HFFc6 (cell line): ENCODE measurements at regions not wholly inside any gene's neighbourhood (a gene's known extent, or its start where the extent isn't known, plus 50 kb on each side); places are given as distances from the start of the nearest gene placed in this dataset.

Experiments used
- DNase-seq: peaks from one replicate; pipeline ENCODE4 v3.0.0-alpha.2; 2018
- H3K27ac Mint-ChIP-seq: 2 replicates; pipeline ENCODE4 v1.8.0; 2020; ENCODE audit warnings: mild to moderate bottlenecking, mixed read lengths
- H3K27me3 Mint-ChIP-seq: 2 replicates; pipeline ENCODE4 v1.8.0; 2021; ENCODE audit warnings: mild to moderate bottlenecking, moderate library complexity, mixed read lengths; ENCODE audit not compliant: insufficient read depth
- H3K36me3 Mint-ChIP-seq: 2 replicates; pipeline ENCODE4 v1.8.0; 2021; ENCODE audit warnings: low read depth, mixed read lengths
- H3K4me1 Mint-ChIP-seq: 2 replicates; pipeline ENCODE4 v1.8.0; 2020; ENCODE audit warnings: low read depth, mixed read lengths
- H3K4me3 Mint-ChIP-seq: 2 replicates; pipeline ENCODE4 v1.8.0; 2020; ENCODE audit warnings: mild to moderate bottlenecking, moderate library complexity, mixed read lengths
- H3K9me3 Mint-ChIP-seq: 2 replicates; pipeline ENCODE4 v1.8.0; 2020; ENCODE audit warnings: mild to moderate bottlenecking, mixed read lengths
- CTCF ChIP-seq: fragments of 200-600 bp; sonication (generic); IDR thresholded peaks from 2 replicates; pipeline ENCODE4 v1.5.0; 2021; ENCODE audit warnings: antibody characterized with exemption, mild to moderate bottlenecking

DNA sequence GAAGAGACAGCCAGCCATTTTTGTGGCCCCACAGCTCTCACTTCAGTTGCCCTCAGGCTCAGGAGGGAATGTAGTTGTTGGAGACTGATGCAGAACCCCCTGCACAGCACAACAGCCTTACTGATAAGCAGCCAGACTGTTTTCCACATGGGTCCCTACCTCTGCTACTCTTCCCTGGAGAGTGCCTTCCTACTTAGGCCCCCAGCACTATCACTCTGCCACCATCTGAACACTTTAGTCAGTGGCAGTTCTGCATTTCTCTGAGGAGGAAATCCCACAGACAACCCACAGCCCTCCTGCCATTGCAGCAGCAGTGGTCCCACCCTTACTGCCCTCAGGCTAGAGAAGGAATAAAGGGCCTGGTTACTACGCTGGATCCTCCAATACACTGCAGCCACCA lies 61.8 kb upstream of the PTPRD start:
- Mint-ChIP-seq H3K27ac (no peak overlapping the region), H3K27me3 (no peaks in the 10 kb centered on the region), H3K4me1 (no peaks in the 10 kb centered on the region), H3K9me3 (peaks cover 51% of the 10 kb centered on the region), H3K4me3 (no peak overlapping the region), H3K36me3 (no peaks in the 10 kb centered on the region)
- TF ChIP-seq CTCF, result no peak
- DNase-seq, result no peak

DNA sequence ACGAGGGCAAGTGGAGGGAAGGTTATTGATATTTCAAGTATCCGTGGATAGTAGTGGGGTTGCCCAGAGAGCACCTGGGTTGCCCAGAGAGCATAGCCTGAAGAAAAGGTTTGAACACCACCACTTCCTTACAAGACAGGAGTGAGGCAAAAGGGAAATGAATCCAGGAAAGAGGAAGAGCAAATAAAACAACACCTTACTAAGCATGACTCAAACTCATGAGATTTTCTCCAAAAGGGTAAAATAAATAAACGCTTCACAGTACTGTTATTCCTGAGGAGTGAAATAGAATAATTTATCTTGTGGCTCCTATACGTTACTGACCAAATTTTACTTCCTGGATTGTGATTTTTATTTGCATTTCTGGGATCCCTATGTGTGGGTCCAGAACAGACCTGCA lies 65.2 kb upstream of the PTPRD start:
- no peak for TF ChIP-seq CTCF
- H3K9me3 Mint-ChIP-seq, result peaks cover 35% of the 10 kb centered on the region
- H3K36me3 Mint-ChIP-seq, result no peaks in the 10 kb centered on the region
- no peaks in the 10 kb centered on the region for H3K27me3 Mint-ChIP-seq
- no peak overlapping the region for H3K27ac Mint-ChIP-seq
- no peak for DNase-seq
- no peaks in the 10 kb centered on the region for H3K4me1 Mint-ChIP-seq
- H3K4me3 Mint-ChIP-seq, result no peak overlapping the region

- TF ChIP-seq CTCF, result no peak
- Mint-ChIP-seq H3K27me3 (no peaks in the 10 kb centered on the region), H3K27ac (no peak overlapping the region), H3K4me3 (no peak overlapping the region), H3K4me1 (no peaks in the 10 kb centered on the region), H3K9me3 (peaks cover 27% of the 10 kb centered on the region), H3K36me3 (no peaks in the 10 kb centered on the region)
- DNase-seq, result no peak
These were observed 66.0 kb upstream of the PTPRD start for GRCh38 chr9:10678790-10679189.

DNA sequence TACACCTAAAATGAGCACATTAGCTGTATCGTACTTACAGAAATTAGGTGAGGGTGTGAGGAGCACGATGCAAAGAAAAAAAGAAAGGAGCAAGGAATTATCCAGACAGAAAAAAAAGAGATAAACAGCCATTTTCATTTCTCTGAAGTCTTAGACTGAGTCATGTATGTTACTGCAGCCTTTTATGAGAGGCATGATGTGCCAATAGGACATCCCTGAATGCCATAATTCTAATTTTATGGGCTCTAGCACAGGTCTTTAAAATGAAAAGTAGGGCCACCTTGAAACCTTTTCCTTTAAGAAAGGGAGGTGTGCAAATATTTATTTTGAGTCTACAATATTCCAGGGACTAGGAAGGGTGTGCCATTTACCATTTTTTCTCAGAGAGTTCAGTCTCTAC lies 74.1 kb upstream of the PTPRD start:
- DNase-seq, result no peak
- Mint-ChIP-seq H3K36me3 (peaks cover 6% of the 10 kb centered on the region; the same call in 1 of the 2 replicates), H3K27ac (no peak overlapping the region), H3K4me1 (no peaks in the 10 kb centered on the region), H3K4me3 (no peak overlapping the region), H3K9me3 (peaks cover 22% of the 10 kb centered on the region), H3K27me3 (no peaks in the 10 kb centered on the region; the same call in 1 of the 2 replicates)
- no peak for TF ChIP-seq CTCF

DNA sequence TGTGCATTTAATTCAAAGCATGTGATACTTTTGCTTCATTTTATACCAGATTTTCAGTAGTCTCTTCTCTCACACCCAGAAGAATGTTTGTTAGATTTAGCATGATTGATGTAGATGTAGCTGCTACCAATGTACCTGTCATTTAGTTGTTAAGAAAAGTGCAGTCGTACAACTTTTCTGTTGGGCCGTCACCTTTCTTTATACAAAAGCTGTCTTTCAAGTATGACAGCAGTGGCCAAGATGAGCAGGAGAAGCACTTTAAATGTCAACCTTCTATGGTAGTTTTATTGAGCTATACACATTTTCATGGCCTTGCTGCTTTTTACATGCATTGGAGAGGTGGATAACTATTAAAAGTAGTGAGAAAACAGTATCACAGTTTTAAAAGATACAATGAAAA lies 77.7 kb upstream of the PTPRD start:
- H3K27ac Mint-ChIP-seq, result no peak overlapping the region
- H3K27me3 Mint-ChIP-seq, result no peaks in the 10 kb centered on the region; the same call in 1 of the 2 replicates
- H3K9me3 Mint-ChIP-seq, result peaks cover 26% of the 10 kb centered on the region
- TF ChIP-seq CTCF, result no peak
- peaks cover 6% of the 10 kb centered on the region; the same call in 1 of the 2 replicates for H3K36me3 Mint-ChIP-seq
- no peaks in the 10 kb centered on the region for H3K4me1 Mint-ChIP-seq
- no peak overlapping the region for H3K4me3 Mint-ChIP-seq
- DNase-seq, result no peak

GRCh38 chr9:10697044-10697443 lies 84.2 kb upstream of the PTPRD start:
- H3K9me3 Mint-ChIP-seq, result peaks cover 12% of the 10 kb centered on the region
- DNase-seq, result no peak
- no peak overlapping the region for H3K27ac Mint-ChIP-seq
- H3K36me3 Mint-ChIP-seq, result no peaks in the 10 kb centered on the region
- H3K27me3 Mint-ChIP-seq, result no peaks in the 10 kb centered on the region
- H3K4me1 Mint-ChIP-seq, result no peaks in the 10 kb centered on the region
- H3K4me3 Mint-ChIP-seq, result no peak overlapping the region
- TF ChIP-seq CTCF, result no peak
